Inflammatory macrophage (primary cell): ENCODE measurements at regions not wholly inside any gene's neighbourhood (a gene's known extent, or its start where the extent isn't known, plus 50 kb on each side); places are given as distances from the start of the nearest gene placed in this dataset.
"Not testable (repeated sequence)": the region's sequence is repeated elsewhere in the genome, so short reads cannot be mapped to it uniquely, and the experiment has no call there.

ENCODE experiments used
- DNase-seq, 2 donors: peaks; one replicate each; pipeline ENCODE4 v3.0.0-alpha.2; 2020 to 2022

DNA sequence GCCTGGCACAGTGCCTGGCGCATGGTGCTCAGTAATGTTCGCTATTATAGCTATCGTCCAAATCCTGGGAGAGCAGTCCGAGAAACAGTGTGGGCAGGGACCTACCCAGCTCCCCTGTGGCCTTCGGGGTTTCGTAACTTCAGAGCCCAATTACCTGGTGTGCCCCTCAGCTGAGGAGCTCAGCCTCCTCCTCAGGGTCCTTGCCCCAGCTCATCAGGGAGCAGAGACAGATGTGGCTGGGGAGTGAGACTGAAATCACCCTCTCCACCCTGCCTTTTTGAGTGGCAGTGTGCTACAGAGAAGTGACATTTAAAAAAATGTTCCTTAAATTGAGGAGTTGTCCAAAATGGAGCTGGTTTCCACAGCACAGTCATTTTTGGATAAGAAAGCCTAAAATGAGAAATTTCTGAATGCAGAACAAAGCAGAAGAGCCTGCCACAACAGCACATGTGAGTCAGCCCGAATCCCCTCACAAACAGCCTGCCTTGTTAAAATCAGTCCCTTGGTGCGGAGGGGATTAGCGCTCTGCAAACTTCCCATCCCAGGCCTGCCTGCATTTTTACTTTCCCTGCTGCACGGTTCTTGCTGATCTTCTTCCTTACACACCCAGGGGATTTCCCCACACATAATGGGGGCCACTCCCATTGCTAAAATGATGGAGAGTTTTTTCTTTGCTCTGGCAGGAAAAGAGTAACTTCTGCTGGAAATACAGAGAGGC lies 78.1 kb upstream of the PITX1 start:
- no peak for DNase-seq

GRCh38 chr5:135110785-135111596 lies 77.0 kb upstream of the PITX1 start:
- peak; percentile 89 to 90 for DNase-seq

DNA sequence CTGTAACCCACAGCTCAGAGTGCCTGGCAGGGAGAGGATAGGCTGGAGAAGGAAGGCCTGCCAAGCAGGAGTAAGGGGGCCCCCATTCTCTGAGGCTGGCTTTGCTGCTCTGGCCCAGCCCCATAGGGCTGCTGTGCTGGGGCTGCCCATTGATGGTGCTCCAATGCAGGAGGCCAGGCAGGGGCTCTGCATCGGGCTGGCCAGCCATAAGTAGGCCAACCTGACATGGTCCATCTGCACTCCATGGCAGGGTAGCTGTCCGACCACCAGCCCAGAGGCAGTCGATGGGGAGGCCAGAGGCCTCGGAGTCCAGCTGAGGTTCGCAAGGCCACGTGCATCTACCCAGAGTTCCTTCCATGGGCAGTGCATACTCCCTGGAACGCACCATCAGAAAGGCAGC lies 75.0 kb upstream of the PITX1 start:
- DNase-seq: no peak

GRCh38 chr5:135108569-135108968 lies 74.5 kb upstream of the PITX1 start:
- no peak for DNase-seq

DNA sequence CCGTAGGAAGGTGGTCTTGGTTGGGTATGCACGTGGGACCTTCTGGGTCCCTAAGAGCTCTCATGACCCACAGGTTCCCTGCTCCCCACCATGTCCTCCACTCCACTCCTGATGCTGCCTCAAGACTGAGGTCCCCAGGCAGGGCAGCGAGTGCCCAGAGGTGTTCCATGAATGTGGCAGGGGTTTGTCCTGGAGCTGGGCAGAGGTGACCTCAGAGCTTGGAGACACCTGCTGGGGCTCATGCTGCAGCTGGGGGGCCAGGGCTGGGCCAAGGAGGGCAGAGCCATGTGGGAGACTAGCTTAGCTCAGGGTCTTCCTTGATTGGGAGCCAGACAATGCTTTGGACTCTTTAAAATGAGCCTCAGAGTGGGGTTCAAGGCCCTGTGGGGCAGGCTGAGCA lies 74.0 kb upstream of the PITX1 start:
- no peak for DNase-seq

GRCh38 chr5:135106610-135107471 lies 72.8 kb upstream of the PITX1 start:
- peak in 1 of 2 donors; percentile 24 for DNase-seq

GRCh38 chr5:135106136-135106535 lies 72.1 kb upstream of the PITX1 start:
- no peak for DNase-seq

DNA sequence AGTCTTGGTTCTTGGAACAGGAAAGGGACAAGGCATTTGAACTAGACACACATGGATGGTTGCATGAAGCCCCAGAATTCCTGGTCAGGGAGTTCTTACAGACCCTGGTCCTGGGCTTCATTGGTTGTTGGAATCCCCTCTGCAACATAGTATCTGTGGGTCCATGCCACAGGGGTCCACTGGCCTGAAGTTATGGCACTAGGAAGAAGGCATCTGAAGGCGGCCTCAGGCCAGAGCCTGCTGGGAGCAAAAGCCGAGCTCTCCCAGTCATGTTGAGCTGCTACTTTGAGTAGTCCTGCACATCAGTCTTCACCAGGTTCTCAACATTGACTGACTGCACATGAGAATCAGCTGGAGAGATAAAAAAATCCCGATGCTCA lies 71.1 kb upstream of the PITX1 start:
- no peak for DNase-seq

GRCh38 chr5:135103575-135103853 lies 69.5 kb upstream of the PITX1 start:
- no peak for DNase-seq

GRCh38 chr5:135102716-135103574 lies 68.9 kb upstream of the PITX1 start:
- DNase-seq: no peak

DNA sequence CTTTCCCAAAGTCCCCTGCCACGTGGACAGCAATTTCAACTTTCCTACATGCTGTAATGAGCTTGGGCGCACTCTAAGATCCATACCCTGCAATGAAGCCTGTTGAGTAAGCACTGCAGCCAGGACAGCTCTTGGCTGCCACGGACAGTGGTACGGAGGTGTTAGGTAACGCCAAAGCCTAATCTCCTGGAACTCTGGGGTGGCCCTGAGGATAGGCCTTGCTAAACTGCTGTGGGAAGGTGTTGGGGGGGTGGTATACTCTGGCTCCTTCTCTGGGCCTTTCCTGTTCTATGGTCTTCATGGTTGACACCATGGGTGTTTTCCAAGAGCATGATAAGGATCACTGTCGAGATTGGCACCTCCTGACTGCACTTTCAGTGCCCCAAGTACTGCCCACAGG lies 66.4 kb upstream of the PITX1 start:
- no peak for DNase-seq

- DNase-seq: no peak
Measured at GRCh38 chr5:135100011-135100410, 66.0 kb upstream of the PITX1 start.

- DNase-seq: no peak
Measured at GRCh38 chr5:135097390-135097789, 63.4 kb upstream of the PITX1 start.

DNA sequence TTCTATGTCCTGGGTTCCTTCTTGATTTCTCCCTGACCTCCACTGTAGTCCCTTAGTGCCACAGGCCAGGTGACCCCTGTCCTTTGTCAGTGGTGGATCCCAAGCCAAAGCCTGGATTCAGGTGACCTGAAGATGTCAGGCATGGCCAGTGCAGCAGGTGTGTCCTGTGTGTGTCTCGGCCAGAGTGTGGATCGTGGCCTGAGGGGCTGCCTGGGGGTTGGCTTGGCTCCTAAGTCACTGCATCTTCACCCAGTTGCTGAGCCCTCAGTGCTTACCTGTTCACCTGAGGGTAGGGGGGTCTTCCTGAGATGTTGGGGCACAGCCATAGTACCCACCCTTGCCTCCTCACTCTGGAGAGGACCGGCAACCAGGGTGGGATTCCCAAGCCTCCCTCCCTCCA lies 61.8 kb upstream of the PITX1 start:
- DNase-seq: no peak

DNA sequence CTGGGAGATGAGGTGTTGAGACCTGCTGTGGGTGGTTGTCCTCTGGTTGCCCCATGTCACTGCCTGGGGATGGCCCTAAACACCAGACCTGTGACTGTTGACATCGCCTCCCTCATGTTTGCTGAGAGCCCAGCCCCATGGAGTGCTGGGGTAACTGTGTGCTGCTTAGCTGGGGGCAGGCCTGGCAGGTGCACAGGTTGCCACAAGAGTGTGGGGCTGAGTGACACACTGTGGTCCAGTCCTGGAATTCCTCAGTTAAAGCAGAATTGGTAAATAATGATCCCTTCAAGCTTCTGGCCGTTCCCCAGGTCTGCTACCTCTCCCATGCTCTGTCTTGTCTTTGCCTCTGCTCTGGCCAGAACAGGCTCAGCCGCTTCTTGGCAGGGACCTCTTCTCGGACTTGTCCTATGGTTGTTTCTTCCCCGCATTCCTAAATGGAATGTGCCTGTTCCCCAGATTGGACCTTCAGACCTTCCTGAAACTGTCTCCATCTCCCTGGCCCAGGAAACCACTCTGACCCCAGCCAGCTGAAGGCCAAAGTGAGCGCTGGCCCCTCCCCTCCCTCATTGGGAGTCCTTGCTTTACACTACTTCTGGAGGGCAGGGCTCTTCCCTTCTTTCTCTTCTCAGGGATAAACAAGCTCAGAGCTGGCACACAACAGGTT lies 61.2 kb upstream of the PITX1 start:
- no peak for DNase-seq

- DNase-seq: no peak
Measured at GRCh38 chr5:135094339-135095051, 60.5 kb upstream of the PITX1 start.

- not testable (repeated sequence) for DNase-seq
Measured at GRCh38 chr5:135093483-135093882, 59.5 kb upstream of the PITX1 start.

- DNase-seq: no peak
Measured at GRCh38 chr5:135092476-135092875, 58.4 kb upstream of the PITX1 start.

GRCh38 chr5:135091286-135091685 lies 57.3 kb upstream of the PITX1 start:
- no peak for DNase-seq

GRCh38 chr5:135089912-135090311 lies 55.9 kb upstream of the PITX1 start:
- DNase-seq: no peak

DNA sequence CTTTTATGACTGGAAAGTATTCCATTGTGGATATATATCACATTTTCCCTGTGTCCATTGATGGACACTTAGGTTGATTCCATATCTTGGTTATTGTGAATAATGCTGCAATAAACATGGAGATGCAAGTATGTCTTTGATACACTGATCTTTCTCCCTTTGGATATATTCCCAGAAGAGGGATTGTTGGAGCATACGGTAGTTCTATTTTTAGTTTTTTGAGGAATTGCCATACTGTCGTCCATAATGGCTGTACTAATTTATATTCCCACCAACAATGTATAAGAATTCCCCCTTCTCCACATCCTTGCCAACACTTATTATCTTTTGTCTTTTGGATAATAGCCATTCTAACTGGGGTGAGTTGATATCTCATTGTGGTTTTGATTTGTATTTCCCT lies 54.9 kb upstream of the PITX1 start:
- DNase-seq: no peak
